Bronchial epithelial cell (primary cell): ENCODE measurements at regions not wholly inside any gene's neighbourhood (a gene's known extent, or its start where the extent isn't known, plus 50 kb on each side); places are given as distances from the start of the nearest gene placed in this dataset.

Source experiments
- DNase-seq: peaks from one replicate; pipeline ENCODE4 v3.0.0-alpha.2; 2010; ENCODE audit warnings: low read depth
- FAIRE-seq: peaks from 2 replicates; lab custom pipeline; 2011; peaks lifted over from hg19 to GRCh38; lab: Jason Lieb, UNC
- H3K27me3 ChIP-seq: 2 replicates; pipeline ENCODE4 v1.5.1; 2011; ENCODE audit warnings: low read length; ENCODE audit not compliant: control insufficient read depth, insufficient read depth
- H3K36me3 ChIP-seq: 2 replicates; pipeline ENCODE4 v1.5.1; 2011; ENCODE audit warnings: low read length; ENCODE audit not compliant: control insufficient read depth, insufficient read depth
- H3K4me3 ChIP-seq: 2 replicates; pipeline ENCODE4 v1.5.1; 2011; ENCODE audit warnings: mild to moderate bottlenecking, low read depth, low read length, control low read depth
- TF ChIP-seq, protein P1 (sequence below): IDR thresholded peaks from 2 replicates; pipeline ENCODE4 v1.5.1; 2011; ENCODE audit warnings: mild to moderate bottlenecking, moderate library complexity, low read length, control low read depth, inconsistent platforms; ENCODE audit not compliant: insufficient read depth, severe bottlenecking

DNA sequence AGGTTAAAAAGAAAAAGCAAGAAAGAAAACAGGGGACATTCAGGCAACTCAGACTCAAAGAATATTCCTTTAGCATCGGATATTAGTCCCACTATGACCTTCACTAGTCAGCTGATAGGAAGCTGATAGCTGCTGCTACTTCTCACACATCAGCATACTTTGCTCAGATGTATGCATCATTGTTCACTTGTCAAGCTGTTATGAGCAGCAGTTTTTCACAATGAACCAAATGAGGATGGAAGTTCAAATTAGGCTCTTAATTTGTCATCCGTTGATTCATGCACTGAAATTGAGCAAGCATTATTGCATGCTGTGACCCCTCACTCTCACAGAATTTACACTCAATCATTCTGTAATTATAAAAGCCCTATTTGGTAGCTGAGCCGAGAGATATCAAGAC lies 257.7 kb downstream of the SNX13 start:
- H3K4me3 ChIP-seq = no peak overlapping the region
- no peaks in the 10 kb centered on the region for H3K27me3 ChIP-seq
- no peaks in the 10 kb centered on the region for H3K36me3 ChIP-seq
- TF ChIP-seq, protein P1, sequence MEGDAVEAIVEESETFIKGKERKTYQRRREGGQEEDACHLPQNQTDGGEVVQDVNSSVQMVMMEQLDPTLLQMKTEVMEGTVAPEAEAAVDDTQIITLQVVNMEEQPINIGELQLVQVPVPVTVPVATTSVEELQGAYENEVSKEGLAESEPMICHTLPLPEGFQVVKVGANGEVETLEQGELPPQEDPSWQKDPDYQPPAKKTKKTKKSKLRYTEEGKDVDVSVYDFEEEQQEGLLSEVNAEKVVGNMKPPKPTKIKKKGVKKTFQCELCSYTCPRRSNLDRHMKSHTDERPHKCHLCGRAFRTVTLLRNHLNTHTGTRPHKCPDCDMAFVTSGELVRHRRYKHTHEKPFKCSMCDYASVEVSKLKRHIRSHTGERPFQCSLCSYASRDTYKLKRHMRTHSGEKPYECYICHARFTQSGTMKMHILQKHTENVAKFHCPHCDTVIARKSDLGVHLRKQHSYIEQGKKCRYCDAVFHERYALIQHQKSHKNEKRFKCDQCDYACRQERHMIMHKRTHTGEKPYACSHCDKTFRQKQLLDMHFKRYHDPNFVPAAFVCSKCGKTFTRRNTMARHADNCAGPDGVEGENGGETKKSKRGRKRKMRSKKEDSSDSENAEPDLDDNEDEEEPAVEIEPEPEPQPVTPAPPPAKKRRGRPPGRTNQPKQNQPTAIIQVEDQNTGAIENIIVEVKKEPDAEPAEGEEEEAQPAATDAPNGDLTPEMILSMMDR = no peak
- DNase-seq (peak; percentile 57), FAIRE-seq (no peak)

DNA sequence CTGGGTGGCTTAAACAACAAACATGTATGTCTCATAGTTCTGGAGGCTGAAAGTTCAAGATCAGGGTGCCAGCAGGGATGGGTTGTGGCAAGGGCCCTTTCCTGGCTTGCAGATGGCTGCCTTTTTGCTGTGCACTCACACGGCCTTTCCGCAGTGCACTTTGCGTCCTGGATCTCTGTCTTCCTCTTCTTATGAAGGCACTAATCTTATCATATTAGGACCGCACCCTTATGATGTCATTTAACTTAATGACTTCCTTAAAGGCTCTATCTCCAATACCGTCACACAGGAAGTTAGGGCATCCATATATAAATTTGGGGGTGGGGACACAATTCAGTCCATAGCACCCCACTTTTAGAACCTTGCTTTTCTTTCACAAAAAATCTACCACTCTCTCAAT lies 255.2 kb downstream of the SNX13 start:
- H3K27me3 ChIP-seq = no peaks in the 10 kb centered on the region
- no peak overlapping the region for H3K4me3 ChIP-seq
- H3K36me3 ChIP-seq = no peaks in the 10 kb centered on the region
- TF ChIP-seq, protein P1 = no peak
- DNase-seq = no peak
- FAIRE-seq = no peak

GRCh38 chr7:17687361-17687760 lies 252.9 kb downstream of the SNX13 start:
- TF ChIP-seq, protein P1 = no peak
- DNase-seq (no peak), FAIRE-seq (no peak)
- no peaks in the 10 kb centered on the region for H3K36me3 ChIP-seq
- H3K27me3 ChIP-seq = no peaks in the 10 kb centered on the region
- H3K4me3 ChIP-seq = no peak overlapping the region

- FAIRE-seq = no peak
- Histone ChIP-seq H3K4me3 (no peak overlapping the region), H3K36me3 (no peaks in the 10 kb centered on the region), H3K27me3 (no peaks in the 10 kb centered on the region)
- no peak for DNase-seq
- TF ChIP-seq, protein P1 = no peak
Measured at GRCh38 chr7:17689361-17689902, 250.9 kb downstream of the SNX13 start.

GRCh38 chr7:17690030-17690429 lies 250.3 kb downstream of the SNX13 start:
- peak; percentile 76 for DNase-seq
- H3K27me3 ChIP-seq = no peaks in the 10 kb centered on the region
- TF ChIP-seq, protein P1 = no peak
- no peak overlapping the region for H3K4me3 ChIP-seq
- H3K36me3 ChIP-seq = no peaks in the 10 kb centered on the region
- FAIRE-seq = peak; percentile 76

DNA sequence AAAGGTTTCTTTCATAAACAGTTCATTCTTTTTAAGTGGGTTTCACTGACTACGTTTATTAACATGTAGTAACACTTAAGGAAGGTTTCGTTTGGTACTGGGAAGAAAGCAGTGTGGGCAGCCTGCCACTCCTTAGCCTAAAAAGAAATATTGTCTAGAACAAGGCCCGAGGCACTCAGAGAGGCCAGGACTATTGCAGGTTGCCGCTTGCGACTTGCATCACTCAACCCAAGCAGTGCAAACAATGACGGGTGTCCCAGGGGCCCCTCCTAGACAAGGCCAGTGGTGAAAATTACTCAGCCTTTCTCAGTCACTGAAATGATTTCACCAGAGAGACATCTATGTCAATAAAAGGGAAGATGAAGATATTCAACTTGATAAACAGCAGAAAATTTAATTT lies 243.9 kb downstream of the SNX13 start:
- peak; percentile 32 for FAIRE-seq

More for the DNA sequence above, 243.9 kb downstream of the SNX13 start:
- Histone ChIP-seq H3K4me3 (no peak overlapping the region), H3K27me3 (no peaks in the 10 kb centered on the region), H3K36me3 (no peaks in the 10 kb centered on the region)
- TF ChIP-seq, protein P1 = no peak
- DNase-seq = peak; percentile 96
